ENCODE measurements at regions not wholly inside any gene's neighbourhood (a gene's known extent, or its start where the extent isn't known, plus 50 kb on each side); places are given as distances from the start of the nearest gene placed in this dataset.

GRCh38 chr11:92855607-92856405 lies 113.6 kb upstream of the MTNR1B start:
- Histone ChIP-seq H3K4me1 (ENCODE audit: control insufficient read depth, insufficient read depth, low read length) (no peaks in the 10 kb centered on the region), H3K9ac (ENCODE audit: low read depth, low read length) (no peak overlapping the region), H3K36me3 (ENCODE audit: control insufficient read depth, insufficient read depth, low read length) (no peaks in the 10 kb centered on the region), H3K9me3 (ENCODE audit: control insufficient read depth, insufficient read depth, low read length) (no peaks in the 10 kb centered on the region), H3K27ac (ENCODE audit: low read depth, low read length) (no peak overlapping the region), H3K27me3 (ENCODE audit: control insufficient read depth, insufficient read depth, low read length) (no peaks in the 10 kb centered on the region), H3K4me3 (ENCODE audit: low read depth, low read length) (no peak overlapping the region)

- Histone ChIP-seq H3K4me1 (ENCODE audit: control insufficient read depth, insufficient read depth, low read length) (no peaks in the 10 kb centered on the region), H3K4me3 (ENCODE audit: low read depth, low read length) (no peak overlapping the region), H3K9ac (ENCODE audit: low read depth, low read length) (no peak overlapping the region), H3K9me3 (ENCODE audit: control insufficient read depth, insufficient read depth, low read length) (no peaks in the 10 kb centered on the region), H3K36me3 (ENCODE audit: control insufficient read depth, insufficient read depth, low read length) (no peaks in the 10 kb centered on the region), H3K27ac (ENCODE audit: low read depth, low read length) (no peak overlapping the region), H3K27me3 (ENCODE audit: control insufficient read depth, insufficient read depth, low read length) (no peaks in the 10 kb centered on the region)
Measured at GRCh38 chr11:92857407-92857806, 112.0 kb upstream of the MTNR1B start.

- H3K36me3 ChIP-seq (ENCODE audit: control insufficient read depth, insufficient read depth, low read length) = no peaks in the 10 kb centered on the region
- H3K9me3 ChIP-seq (ENCODE audit: control insufficient read depth, insufficient read depth, low read length) = no peaks in the 10 kb centered on the region
- H3K27me3 ChIP-seq (ENCODE audit: control insufficient read depth, insufficient read depth, low read length) = no peaks in the 10 kb centered on the region
- H3K4me3 ChIP-seq (ENCODE audit: low read depth, low read length) = no peak overlapping the region
- no peaks in the 10 kb centered on the region for H3K4me1 ChIP-seq (ENCODE audit: control insufficient read depth, insufficient read depth, low read length)
- H3K9ac ChIP-seq (ENCODE audit: low read depth, low read length) = no peak overlapping the region
- H3K27ac ChIP-seq (ENCODE audit: low read depth, low read length) = no peak overlapping the region
Measured at GRCh38 chr11:92859156-92859690, 110.2 kb upstream of the MTNR1B start.

GRCh38 chr11:92861634-92862033 lies 107.8 kb upstream of the MTNR1B start:
- H3K36me3 ChIP-seq (ENCODE audit: control insufficient read depth, insufficient read depth, low read length) = no peaks in the 10 kb centered on the region
- no peak overlapping the region for H3K4me3 ChIP-seq (ENCODE audit: low read depth, low read length)
- H3K9me3 ChIP-seq (ENCODE audit: control insufficient read depth, insufficient read depth, low read length) = no peaks in the 10 kb centered on the region

GRCh38 chr11:92865352-92865751 lies 104.1 kb upstream of the MTNR1B start:
- Histone ChIP-seq H3K27me3 (ENCODE audit: control insufficient read depth, insufficient read depth, low read length) (no peaks in the 10 kb centered on the region), H3K4me1 (ENCODE audit: control insufficient read depth, insufficient read depth, low read length) (no peaks in the 10 kb centered on the region), H3K36me3 (ENCODE audit: control insufficient read depth, insufficient read depth, low read length) (no peaks in the 10 kb centered on the region), H3K4me3 (ENCODE audit: low read depth, low read length) (no peak overlapping the region), H3K27ac (ENCODE audit: low read depth, low read length) (no peak overlapping the region), H3K9me3 (ENCODE audit: control insufficient read depth, insufficient read depth, low read length) (no peaks in the 10 kb centered on the region), H3K9ac (ENCODE audit: low read depth, low read length) (no peak overlapping the region)

More at GRCh38 chr11:92861634-92862033, 107.8 kb upstream of the MTNR1B start:
- no peak overlapping the region for H3K9ac ChIP-seq (ENCODE audit: low read depth, low read length)
- no peaks in the 10 kb centered on the region for H3K4me1 ChIP-seq (ENCODE audit: control insufficient read depth, insufficient read depth, low read length)
- H3K27me3 ChIP-seq (ENCODE audit: control insufficient read depth, insufficient read depth, low read length) = no peaks in the 10 kb centered on the region
- H3K27ac ChIP-seq (ENCODE audit: low read depth, low read length) = no peak overlapping the region

GRCh38 chr11:92866679-92867282 lies 102.7 kb upstream of the MTNR1B start:
- Histone ChIP-seq H3K36me3 (ENCODE audit: control insufficient read depth, insufficient read depth, low read length) (no peaks in the 10 kb centered on the region), H3K9me3 (ENCODE audit: control insufficient read depth, insufficient read depth, low read length) (no peaks in the 10 kb centered on the region), H3K4me1 (ENCODE audit: control insufficient read depth, insufficient read depth, low read length) (no peaks in the 10 kb centered on the region), H3K9ac (ENCODE audit: low read depth, low read length) (no peak overlapping the region), H3K27me3 (ENCODE audit: control insufficient read depth, insufficient read depth, low read length) (no peaks in the 10 kb centered on the region), H3K27ac (ENCODE audit: low read depth, low read length) (no peak overlapping the region), H3K4me3 (ENCODE audit: low read depth, low read length) (no peak overlapping the region)

- H3K9me3 ChIP-seq (ENCODE audit: control insufficient read depth, insufficient read depth, low read length) = no peaks in the 10 kb centered on the region
- no peak overlapping the region for H3K4me3 ChIP-seq (ENCODE audit: low read depth, low read length)
- H3K9ac ChIP-seq (ENCODE audit: low read depth, low read length) = no peak overlapping the region
- H3K36me3 ChIP-seq (ENCODE audit: control insufficient read depth, insufficient read depth, low read length) = no peaks in the 10 kb centered on the region
- no peak overlapping the region for H3K27ac ChIP-seq (ENCODE audit: low read depth, low read length)
- H3K4me1 ChIP-seq (ENCODE audit: control insufficient read depth, insufficient read depth, low read length) = no peaks in the 10 kb centered on the region
- H3K27me3 ChIP-seq (ENCODE audit: control insufficient read depth, insufficient read depth, low read length) = no peaks in the 10 kb centered on the region
Measured at GRCh38 chr11:92867913-92868619, 101.4 kb upstream of the MTNR1B start.

- Histone ChIP-seq H3K36me3 (ENCODE audit: control insufficient read depth, insufficient read depth, low read length) (no peaks in the 10 kb centered on the region), H3K4me3 (ENCODE audit: low read depth, low read length) (no peak overlapping the region), H3K4me1 (ENCODE audit: control insufficient read depth, insufficient read depth, low read length) (no peaks in the 10 kb centered on the region), H3K27ac (ENCODE audit: low read depth, low read length) (no peak overlapping the region), H3K9ac (ENCODE audit: low read depth, low read length) (no peak overlapping the region), H3K27me3 (ENCODE audit: control insufficient read depth, insufficient read depth, low read length) (no peaks in the 10 kb centered on the region), H3K9me3 (ENCODE audit: control insufficient read depth, insufficient read depth, low read length) (no peaks in the 10 kb centered on the region)
Measured at GRCh38 chr11:92869716-92870115, 99.7 kb upstream of the MTNR1B start.

GRCh38 chr11:92870196-92870832 lies 99.1 kb upstream of the MTNR1B start:
- no peaks in the 10 kb centered on the region for H3K27me3 ChIP-seq (ENCODE audit: control insufficient read depth, insufficient read depth, low read length)
- H3K9me3 ChIP-seq (ENCODE audit: control insufficient read depth, insufficient read depth, low read length) = no peaks in the 10 kb centered on the region
- no peak overlapping the region for H3K27ac ChIP-seq (ENCODE audit: low read depth, low read length)
- no peaks in the 10 kb centered on the region for H3K36me3 ChIP-seq (ENCODE audit: control insufficient read depth, insufficient read depth, low read length)
- H3K9ac ChIP-seq (ENCODE audit: low read depth, low read length) = no peak overlapping the region
- no peaks in the 10 kb centered on the region for H3K4me1 ChIP-seq (ENCODE audit: control insufficient read depth, insufficient read depth, low read length)
- H3K4me3 ChIP-seq (ENCODE audit: low read depth, low read length) = no peak overlapping the region

GRCh38 chr11:92873551-92873950 lies 95.9 kb upstream of the MTNR1B start:
- Histone ChIP-seq H3K9me3 (ENCODE audit: control insufficient read depth, insufficient read depth, low read length) (no peaks in the 10 kb centered on the region), H3K27me3 (ENCODE audit: control insufficient read depth, insufficient read depth, low read length) (no peaks in the 10 kb centered on the region), H3K9ac (ENCODE audit: low read depth, low read length) (no peak overlapping the region), H3K4me3 (ENCODE audit: low read depth, low read length) (no peak overlapping the region), H3K4me1 (ENCODE audit: control insufficient read depth, insufficient read depth, low read length) (no peaks in the 10 kb centered on the region), H3K36me3 (ENCODE audit: control insufficient read depth, insufficient read depth, low read length) (no peaks in the 10 kb centered on the region), H3K27ac (ENCODE audit: low read depth, low read length) (no peak overlapping the region)
